Fibroblast of lung (primary cell): ENCODE measurements at regions not wholly inside any gene's neighbourhood (a gene's known extent, or its start where the extent isn't known, plus 50 kb on each side); places are given as distances from the start of the nearest gene placed in this dataset.

Experiments
- DNase-seq, 2 donors: peaks; one replicate each; pipeline versions ENCODE4 v3.0.0 to v3.0.0-alpha.2; 2010; ENCODE audit warnings: low read depth in 2 of 2
- H2AFZ ChIP-seq: 2 replicates; pipeline ENCODE4 v1.5.1; 2012; ENCODE audit warnings: low read length, control low read depth, inconsistent platforms
- H3K27ac ChIP-seq: 2 replicates; pipeline ENCODE4 v1.5.1; 2011; ENCODE audit warnings: low read length, control low read depth; ENCODE audit not compliant: insufficient read depth
- H3K27me3 ChIP-seq: 2 replicates; pipeline ENCODE4 v1.5.1; 2011; ENCODE audit warnings: mild to moderate bottlenecking, low read length; ENCODE audit not compliant: control insufficient read depth, insufficient read depth
- H3K36me3 ChIP-seq: 2 replicates; pipeline ENCODE4 v1.5.1; 2011; ENCODE audit warnings: low read length; ENCODE audit not compliant: control insufficient read depth, insufficient read depth
- H3K4me1 ChIP-seq: 2 replicates; pipeline ENCODE4 v1.5.1; 2011; ENCODE audit warnings: low read length; ENCODE audit not compliant: control insufficient read depth, insufficient read depth; ENCODE audit errors: extremely low read depth
- H3K4me2 ChIP-seq: 2 replicates; pipeline ENCODE4 v1.5.1; 2011; ENCODE audit warnings: low read length, control low read depth; ENCODE audit not compliant: insufficient read depth; ENCODE audit errors: extremely low read depth
- H3K4me3 ChIP-seq, 4 experiments: fragments of 200-600 bp in 1 of 4; sonication (generic) in 1 of 4; replicated peaks in 1 of 4; 2 replicates each; pipeline ENCODE4 v1.5.1; 2011 to 2016; ENCODE audit warnings: low read length in 4 of 4, low read depth in 3 of 4, mild to moderate bottlenecking in 3 of 4, control low read depth in 2 of 4, inconsistent platforms in 1 of 4, mixed read lengths in 1 of 4; ENCODE audit not compliant: insufficient read depth in 1 of 4; ENCODE audit errors: control extremely low read depth in 1 of 4
- H3K79me2 ChIP-seq: 2 replicates; pipeline ENCODE4 v1.5.1; 2012; ENCODE audit warnings: mild to moderate bottlenecking, low read length, inconsistent platforms; ENCODE audit not compliant: control insufficient read depth, insufficient read depth
- H3K9ac ChIP-seq: 2 replicates; pipeline ENCODE4 v1.5.1; 2011; ENCODE audit warnings: mild to moderate bottlenecking, low read length, control low read depth; ENCODE audit not compliant: insufficient read depth
- H3K9me3 ChIP-seq: 2 replicates; pipeline ENCODE4 v1.5.1; 2012; ENCODE audit warnings: low read depth, low read length; ENCODE audit not compliant: control insufficient read depth, insufficient read depth
- H4K20me1 ChIP-seq: 2 replicates; pipeline ENCODE4 v1.5.1; 2011; ENCODE audit warnings: low read length; ENCODE audit not compliant: control insufficient read depth, insufficient read depth; ENCODE audit errors: extremely low read depth
- EZH2 ChIP-seq: IDR thresholded peaks from 2 replicates; pipeline ENCODE4 v1.5.1; 2012; ENCODE audit warnings: low read length, control low read depth, mild to moderate bottlenecking; ENCODE audit errors: missing control alignments
- TF ChIP-seq, protein P1 (sequence below), 2 donors: IDR thresholded peaks in 1 of 2; conservative IDR thresholded peaks in 1 of 2; 1 replicate in 1 of 2; 2 replicates in 1 of 2; pipeline ENCODE4 v1.5.1; 2011 to 2012; ENCODE audit warnings: low read length in 2 of 2, control low read depth in 1 of 2, inconsistent platforms in 1 of 2, low read depth in 1 of 2, mild to moderate bottlenecking in 1 of 2

GRCh38 chr1:47529520-47530098, 91.8 kb downstream of the FOXD2 start:
- no peak for TF ChIP-seq EZH2
- TF ChIP-seq, protein P1, sequence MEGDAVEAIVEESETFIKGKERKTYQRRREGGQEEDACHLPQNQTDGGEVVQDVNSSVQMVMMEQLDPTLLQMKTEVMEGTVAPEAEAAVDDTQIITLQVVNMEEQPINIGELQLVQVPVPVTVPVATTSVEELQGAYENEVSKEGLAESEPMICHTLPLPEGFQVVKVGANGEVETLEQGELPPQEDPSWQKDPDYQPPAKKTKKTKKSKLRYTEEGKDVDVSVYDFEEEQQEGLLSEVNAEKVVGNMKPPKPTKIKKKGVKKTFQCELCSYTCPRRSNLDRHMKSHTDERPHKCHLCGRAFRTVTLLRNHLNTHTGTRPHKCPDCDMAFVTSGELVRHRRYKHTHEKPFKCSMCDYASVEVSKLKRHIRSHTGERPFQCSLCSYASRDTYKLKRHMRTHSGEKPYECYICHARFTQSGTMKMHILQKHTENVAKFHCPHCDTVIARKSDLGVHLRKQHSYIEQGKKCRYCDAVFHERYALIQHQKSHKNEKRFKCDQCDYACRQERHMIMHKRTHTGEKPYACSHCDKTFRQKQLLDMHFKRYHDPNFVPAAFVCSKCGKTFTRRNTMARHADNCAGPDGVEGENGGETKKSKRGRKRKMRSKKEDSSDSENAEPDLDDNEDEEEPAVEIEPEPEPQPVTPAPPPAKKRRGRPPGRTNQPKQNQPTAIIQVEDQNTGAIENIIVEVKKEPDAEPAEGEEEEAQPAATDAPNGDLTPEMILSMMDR (conservative IDR thresholded peaks at IDR 0.05 in 1 of 2, IDR thresholded peaks at IDR 0.05 in 1 of 2; ENCODE audit: low read depth in 1 of 2, low read length in 2 of 2): peak; percentile 42 to 52
- Histone ChIP-seq H4K20me1 (no peaks in the 10 kb centered on the region), H3K4me2 (no peak overlapping the region), H3K36me3 (no peaks in the 10 kb centered on the region), H3K4me1 (no peaks in the 10 kb centered on the region), H3K27ac (no peak overlapping the region), H3K4me3 (no peak overlapping the region), H3K27me3 (peaks cover 1% of the 10 kb centered on the region), H3K9me3 (no peaks in the 10 kb centered on the region), H3K9ac (no peak overlapping the region), H2AFZ (no peak overlapping the region), H3K79me2 (no peaks in the 10 kb centered on the region)
- DNase-seq: no peak

DNA sequence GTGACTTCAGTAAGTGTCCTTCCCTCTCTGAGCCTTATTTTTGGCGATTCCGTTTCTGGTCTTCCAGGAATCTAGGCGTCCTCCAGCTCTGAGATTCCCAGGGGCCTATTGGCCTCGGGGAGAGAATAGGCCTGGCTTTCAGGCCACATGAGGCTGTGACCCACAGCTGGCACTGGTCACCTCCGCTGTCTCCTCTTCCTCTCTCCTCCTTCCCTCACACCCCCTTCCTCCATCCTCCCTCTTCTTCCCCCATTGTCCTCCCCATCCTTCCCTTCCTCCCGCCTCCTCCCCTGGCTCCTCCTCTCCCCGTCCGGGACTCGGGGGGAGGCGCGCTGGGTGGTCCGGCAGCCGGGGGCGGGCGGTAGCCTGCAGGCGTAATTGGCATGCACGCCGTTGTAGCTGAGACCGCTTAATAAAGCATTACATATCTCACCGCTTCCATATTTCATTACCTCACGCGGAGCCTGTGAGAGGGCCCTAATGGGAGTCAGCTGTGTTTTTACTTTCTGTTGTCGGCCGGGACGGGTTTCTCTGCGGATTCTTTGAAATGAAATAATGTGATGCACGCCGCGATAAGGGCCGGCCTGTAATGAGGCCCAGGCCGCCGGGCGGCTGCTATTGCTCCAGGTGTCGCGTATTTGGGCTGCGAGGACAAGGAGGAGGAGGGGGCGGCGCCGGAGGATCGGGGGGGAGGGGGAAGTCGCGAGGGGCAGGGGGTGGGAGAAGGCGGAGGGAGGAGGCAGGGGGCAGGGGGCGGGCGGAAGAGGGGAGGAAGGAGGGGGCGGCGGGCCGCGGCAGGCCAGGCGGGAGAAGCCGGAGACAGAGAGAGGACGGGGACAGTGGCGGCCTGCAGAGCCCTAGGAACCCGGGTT, 95.3 kb downstream of the FOXD2 start:
- no peak for TF ChIP-seq EZH2
- TF ChIP-seq, protein P1 (conservative IDR thresholded peaks at IDR 0.05 in 1 of 2, IDR thresholded peaks at IDR 0.05 in 1 of 2; ENCODE audit: low read depth in 1 of 2, low read length in 2 of 2): no peak
- no peak overlapping the region for H3K9ac ChIP-seq
- no peaks in the 10 kb centered on the region for H3K36me3 ChIP-seq
- H3K79me2 ChIP-seq: no peaks in the 10 kb centered on the region
- no peaks in the 10 kb centered on the region for H4K20me1 ChIP-seq
- peak overlapping the region; percentile 33 for H2AFZ ChIP-seq
- no peaks in the 10 kb centered on the region for H3K4me1 ChIP-seq
- no peak overlapping the region for H3K27ac ChIP-seq
- peak overlapping the region; percentile 3 to 58 (median 44) for H3K4me3 ChIP-seq
- no peaks in the 10 kb centered on the region for H3K9me3 ChIP-seq
- peak; percentile 47 to 87 for DNase-seq
- peaks cover 4% of the 10 kb centered on the region for H3K27me3 ChIP-seq
- H3K4me2 ChIP-seq: peak overlapping the region; percentile 64

DNA sequence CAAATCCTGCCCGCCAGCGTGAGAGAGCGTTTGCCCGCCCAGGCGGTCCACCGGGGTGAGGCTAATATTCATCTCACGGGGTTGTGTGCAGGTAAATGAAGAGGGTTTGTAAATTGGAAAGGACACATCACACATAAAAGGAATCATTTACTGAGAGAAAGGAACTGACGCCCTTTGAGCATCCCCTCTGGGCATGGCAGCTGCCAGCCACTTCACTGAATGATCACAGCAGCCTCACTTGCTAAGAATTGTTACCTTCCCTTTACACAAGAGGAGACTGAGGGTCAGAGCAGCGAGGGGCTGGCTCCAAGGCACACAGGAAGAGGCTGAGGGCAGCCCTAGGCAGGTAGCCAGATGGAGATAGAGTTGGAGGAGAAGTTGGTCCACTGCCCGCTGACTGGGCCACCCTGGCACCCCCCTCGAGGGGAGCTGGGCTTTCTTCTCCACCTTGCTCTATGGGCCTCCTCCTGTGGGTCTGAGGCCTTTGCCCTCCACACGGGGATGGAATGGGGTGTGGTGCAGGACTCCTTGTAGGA, 96.0 kb downstream of the FOXD2 start:
- H2AFZ ChIP-seq: no peak overlapping the region
- H3K27me3 ChIP-seq: peaks cover 4% of the 10 kb centered on the region
- H3K36me3 ChIP-seq: no peaks in the 10 kb centered on the region
- H3K9ac ChIP-seq: no peak overlapping the region
- H3K27ac ChIP-seq: no peak overlapping the region
- no peaks in the 10 kb centered on the region for H4K20me1 ChIP-seq
- peak in 1 of 2 donors; percentile 3 for DNase-seq
- H3K79me2 ChIP-seq: no peaks in the 10 kb centered on the region
- TF ChIP-seq, protein P1 (conservative IDR thresholded peaks at IDR 0.05 in 1 of 2, IDR thresholded peaks at IDR 0.05 in 1 of 2; ENCODE audit: low read depth in 1 of 2, low read length in 2 of 2): no peak
- TF ChIP-seq EZH2: no peak
- no peaks in the 10 kb centered on the region for H3K4me1 ChIP-seq
- no peak overlapping the region for H3K4me3 ChIP-seq
- no peaks in the 10 kb centered on the region for H3K9me3 ChIP-seq
- H3K4me2 ChIP-seq: no peak overlapping the region
